WI38 (cell line): ENCODE measurements at regions not wholly inside any gene's neighbourhood (a gene's known extent, or its start where the extent isn't known, plus 50 kb on each side); places are given as distances from the start of the nearest gene placed in this dataset.

Source experiments
- H3K4me3 ChIP-seq: 2 replicates; pipeline ENCODE4 v1.5.1; 2011; ENCODE audit warnings: low read depth, mild to moderate bottlenecking, control low read depth, low read length
- CTCF ChIP-seq: IDR thresholded peaks from 2 replicates; pipeline ENCODE4 v1.5.1; 2012; ENCODE audit warnings: low read depth, mild to moderate bottlenecking, control low read depth, low read length

GRCh38 chr1:229087339-229087738 lies 183.6 kb upstream of the RAB4A start:
- TF ChIP-seq CTCF = no peak
- no peak overlapping the region for H3K4me3 ChIP-seq

GRCh38 chr1:229087906-229088305 lies 183.0 kb upstream of the RAB4A start:
- no peak for TF ChIP-seq CTCF
- H3K4me3 ChIP-seq = no peak overlapping the region

GRCh38 chr1:229088711-229089110 lies 182.2 kb upstream of the RAB4A start:
- no peak for TF ChIP-seq CTCF

GRCh38 chr1:229089586-229090208 lies 181.2 kb upstream of the RAB4A start:
- no peak for TF ChIP-seq CTCF
- H3K4me3 ChIP-seq = no peak overlapping the region

More at GRCh38 chr1:229088711-229089110, 182.2 kb upstream of the RAB4A start:
- no peak overlapping the region for H3K4me3 ChIP-seq

GRCh38 chr1:229091721-229092136 lies 179.2 kb upstream of the RAB4A start:
- no peak for TF ChIP-seq CTCF

GRCh38 chr1:229092377-229093237 lies 178.3 kb upstream of the RAB4A start:
- no peak overlapping the region for H3K4me3 ChIP-seq
- TF ChIP-seq CTCF = no peak

More at GRCh38 chr1:229091721-229092136, 179.2 kb upstream of the RAB4A start:
- H3K4me3 ChIP-seq = no peak overlapping the region

- no peak overlapping the region for H3K4me3 ChIP-seq
- TF ChIP-seq CTCF = no peak
Observed at GRCh38 chr1:229093238-229093540, 177.7 kb upstream of the RAB4A start.
